ENCODE measurements at regions not wholly inside any gene's neighbourhood (a gene's known extent, or its start where the extent isn't known, plus 50 kb on each side); places are given as distances from the start of the nearest gene placed in this dataset.

- Histone ChIP-seq H3K27me3 (ENCODE audit: control insufficient read depth, insufficient read depth, low read length) (peaks cover 7% of the 10 kb centered on the region), H3K27ac (ENCODE audit: insufficient read depth, low read length, poor library complexity, severe bottlenecking) (no peak overlapping the region), H3K4me3 (ENCODE audit: low read depth, low read length) (no peak overlapping the region), H3K4me1 (ENCODE audit: control insufficient read depth, insufficient read depth, low read length, poor library complexity, severe bottlenecking) (no peaks in the 10 kb centered on the region), H3K9me3 (ENCODE audit: control insufficient read depth in 2 of 2, low read length in 2 of 2) (no peaks in the 10 kb centered on the region), H3K36me3 (ENCODE audit: control insufficient read depth, insufficient read depth, low read length) (no peaks in the 10 kb centered on the region)
- DNase-seq (no peak), ATAC-seq (ENCODE audit: low read depth in 2 of 2) (no peak)
- Mint-ChIP-seq H3K4me1 (no peaks in the 10 kb centered on the region), H3K4me3 (no peak overlapping the region), H3K36me3 (no peaks in the 10 kb centered on the region), H3K27me3 (peaks cover 22% of the 10 kb centered on the region), H3K9me3 (peaks cover 0 to 2% (median 0%) of the 10 kb centered on the region in 7 donors), H3K27ac (no peak overlapping the region)
Measured at GRCh38 chr2:7945026-7945425, 736.8 kb upstream of the ID2 start.

- Histone ChIP-seq H3K4me3 (ENCODE audit: low read depth, low read length) (no peak overlapping the region), H3K27me3 (ENCODE audit: control insufficient read depth, insufficient read depth, low read length) (peaks cover 10% of the 10 kb centered on the region), H3K36me3 (ENCODE audit: control insufficient read depth, insufficient read depth, low read length) (no peaks in the 10 kb centered on the region), H3K9me3 (ENCODE audit: control insufficient read depth in 2 of 2, low read length in 2 of 2) (no peaks in the 10 kb centered on the region), H3K4me1 (ENCODE audit: control insufficient read depth, insufficient read depth, low read length, poor library complexity, severe bottlenecking) (no peaks in the 10 kb centered on the region), H3K27ac (ENCODE audit: insufficient read depth, low read length, poor library complexity, severe bottlenecking) (no peak overlapping the region)
- peaks cover 15% of the 10 kb centered on the region for H3K27me3 Mint-ChIP-seq
- no peaks in the 10 kb centered on the region for H3K36me3 Mint-ChIP-seq
- no peak overlapping the region for H3K27ac Mint-ChIP-seq
- H3K9me3 Mint-ChIP-seq: peaks cover 0 to 2% (median 0%) of the 10 kb centered on the region in 7 donors
- no peak overlapping the region for H3K4me3 Mint-ChIP-seq
- no peaks in the 10 kb centered on the region for H3K4me1 Mint-ChIP-seq
- ATAC-seq (ENCODE audit: low read depth in 2 of 2) (no peak), DNase-seq (no peak)
Measured at GRCh38 chr2:7950035-7950612, 731.7 kb upstream of the ID2 start.

GRCh38 chr2:7951001-7951400 lies 730.9 kb upstream of the ID2 start:
- Histone ChIP-seq H3K4me3 (ENCODE audit: low read depth, low read length) (no peak overlapping the region), H3K27me3 (ENCODE audit: control insufficient read depth, insufficient read depth, low read length) (peaks cover 10% of the 10 kb centered on the region)
- H3K27ac Mint-ChIP-seq: no peak overlapping the region

GRCh38 chr2:7951490-7951889 lies 730.4 kb upstream of the ID2 start:
- Histone ChIP-seq H3K27ac (ENCODE audit: insufficient read depth, low read length, poor library complexity, severe bottlenecking) (no peak overlapping the region), H3K27me3 (ENCODE audit: control insufficient read depth, insufficient read depth, low read length) (peaks cover 11% of the 10 kb centered on the region), H3K9me3 (ENCODE audit: control insufficient read depth in 2 of 2, low read length in 2 of 2) (no peaks in the 10 kb centered on the region), H3K36me3 (ENCODE audit: control insufficient read depth, insufficient read depth, low read length) (no peaks in the 10 kb centered on the region), H3K4me3 (ENCODE audit: low read depth, low read length) (no peak overlapping the region), H3K4me1 (ENCODE audit: control insufficient read depth, insufficient read depth, low read length, poor library complexity, severe bottlenecking) (no peaks in the 10 kb centered on the region)
- ATAC-seq (ENCODE audit: low read depth in 2 of 2) (no peak), DNase-seq (no peak)
- H3K4me3 Mint-ChIP-seq: no peak overlapping the region
- H3K4me1 Mint-ChIP-seq: no peaks in the 10 kb centered on the region
- H3K27me3 Mint-ChIP-seq: peaks cover 15% of the 10 kb centered on the region
- H3K36me3 Mint-ChIP-seq: no peaks in the 10 kb centered on the region
- no peak overlapping the region for H3K27ac Mint-ChIP-seq
- H3K9me3 Mint-ChIP-seq: no peaks in the 10 kb centered on the region

More at GRCh38 chr2:7951001-7951400, 730.9 kb upstream of the ID2 start:
- no peaks in the 10 kb centered on the region for H3K4me1 Mint-ChIP-seq
- Histone ChIP-seq H3K27ac (ENCODE audit: insufficient read depth, low read length, poor library complexity, severe bottlenecking) (no peak overlapping the region), H3K4me1 (ENCODE audit: control insufficient read depth, insufficient read depth, low read length, poor library complexity, severe bottlenecking) (no peaks in the 10 kb centered on the region), H3K36me3 (ENCODE audit: control insufficient read depth, insufficient read depth, low read length) (no peaks in the 10 kb centered on the region), H3K9me3 (ENCODE audit: control insufficient read depth in 2 of 2, low read length in 2 of 2) (no peaks in the 10 kb centered on the region)
- ATAC-seq (ENCODE audit: low read depth in 2 of 2) (no peak), DNase-seq (no peak)
- H3K4me3 Mint-ChIP-seq: no peak overlapping the region
- H3K36me3 Mint-ChIP-seq: no peaks in the 10 kb centered on the region
- H3K27me3 Mint-ChIP-seq: peaks cover 15% of the 10 kb centered on the region
- H3K9me3 Mint-ChIP-seq: no peaks in the 10 kb centered on the region

GRCh38 chr2:7952046-7952745 lies 729.7 kb upstream of the ID2 start:
- Mint-ChIP-seq H3K4me1 (no peaks in the 10 kb centered on the region), H3K27ac (no peak overlapping the region), H3K9me3 (no peaks in the 10 kb centered on the region), H3K36me3 (no peaks in the 10 kb centered on the region), H3K4me3 (no peak overlapping the region), H3K27me3 (peaks cover 15% of the 10 kb centered on the region)
- no peak overlapping the region for H3K4me3 ChIP-seq (ENCODE audit: low read depth, low read length)
- H3K27ac ChIP-seq (ENCODE audit: insufficient read depth, low read length, poor library complexity, severe bottlenecking): no peak overlapping the region
- no peak for ATAC-seq (ENCODE audit: low read depth in 2 of 2)
- H3K36me3 ChIP-seq (ENCODE audit: control insufficient read depth, insufficient read depth, low read length): no peaks in the 10 kb centered on the region
- no peaks in the 10 kb centered on the region for H3K4me1 ChIP-seq (ENCODE audit: control insufficient read depth, insufficient read depth, low read length, poor library complexity, severe bottlenecking)
- H3K9me3 ChIP-seq (ENCODE audit: control insufficient read depth in 2 of 2, low read length in 2 of 2): no peaks in the 10 kb centered on the region
- peaks cover 9% of the 10 kb centered on the region for H3K27me3 ChIP-seq (ENCODE audit: control insufficient read depth, insufficient read depth, low read length)
- DNase-seq: no peak

- H3K4me3 Mint-ChIP-seq: no peak overlapping the region
- H3K9me3 Mint-ChIP-seq: no peaks in the 10 kb centered on the region
- H3K36me3 ChIP-seq (ENCODE audit: control insufficient read depth, insufficient read depth, low read length): no peaks in the 10 kb centered on the region
- no peak overlapping the region for H3K4me3 ChIP-seq (ENCODE audit: low read depth, low read length)
- no peaks in the 10 kb centered on the region for H3K36me3 Mint-ChIP-seq
- H3K27me3 Mint-ChIP-seq: peaks cover 15% of the 10 kb centered on the region
- no peaks in the 10 kb centered on the region for H3K9me3 ChIP-seq (ENCODE audit: control insufficient read depth in 2 of 2, low read length in 2 of 2)
- peaks cover 9% of the 10 kb centered on the region for H3K27me3 ChIP-seq (ENCODE audit: control insufficient read depth, insufficient read depth, low read length)
- H3K4me1 ChIP-seq (ENCODE audit: control insufficient read depth, insufficient read depth, low read length, poor library complexity, severe bottlenecking): no peaks in the 10 kb centered on the region
- no peak overlapping the region for H3K27ac ChIP-seq (ENCODE audit: insufficient read depth, low read length, poor library complexity, severe bottlenecking)
- DNase-seq (no peak), ATAC-seq (ENCODE audit: low read depth in 2 of 2) (no peak)
- no peak overlapping the region for H3K27ac Mint-ChIP-seq
- H3K4me1 Mint-ChIP-seq: no peaks in the 10 kb centered on the region
Measured at GRCh38 chr2:7953195-7953594, 728.7 kb upstream of the ID2 start.

- Mint-ChIP-seq H3K36me3 (no peaks in the 10 kb centered on the region), H3K27me3 (peaks cover 9% of the 10 kb centered on the region), H3K4me3 (no peak overlapping the region), H3K9me3 (no peaks in the 10 kb centered on the region), H3K4me1 (no peaks in the 10 kb centered on the region), H3K27ac (no peak overlapping the region)
- no peaks in the 10 kb centered on the region for H3K36me3 ChIP-seq (ENCODE audit: control insufficient read depth, insufficient read depth, low read length)
- H3K27me3 ChIP-seq (ENCODE audit: control insufficient read depth, insufficient read depth, low read length): peaks cover 7% of the 10 kb centered on the region
- H3K4me3 ChIP-seq (ENCODE audit: low read depth, low read length): no peak overlapping the region
- no peak for ATAC-seq (ENCODE audit: low read depth in 2 of 2)
- H3K4me1 ChIP-seq (ENCODE audit: control insufficient read depth, insufficient read depth, low read length, poor library complexity, severe bottlenecking): no peaks in the 10 kb centered on the region
- H3K27ac ChIP-seq (ENCODE audit: insufficient read depth, low read length, poor library complexity, severe bottlenecking): no peak overlapping the region
- DNase-seq: no peak
- no peaks in the 10 kb centered on the region for H3K9me3 ChIP-seq (ENCODE audit: control insufficient read depth in 2 of 2, low read length in 2 of 2)
Measured at GRCh38 chr2:7954234-7954633, 727.6 kb upstream of the ID2 start.

GRCh38 chr2:7956126-7956689 lies 725.6 kb upstream of the ID2 start:
- Histone ChIP-seq H3K27ac (ENCODE audit: insufficient read depth, low read length, poor library complexity, severe bottlenecking) (no peak overlapping the region), H3K9me3 (ENCODE audit: control insufficient read depth in 2 of 2, low read length in 2 of 2) (no peaks in the 10 kb centered on the region), H3K4me1 (ENCODE audit: control insufficient read depth, insufficient read depth, low read length, poor library complexity, severe bottlenecking) (no peaks in the 10 kb centered on the region), H3K27me3 (ENCODE audit: control insufficient read depth, insufficient read depth, low read length) (peaks cover 7% of the 10 kb centered on the region), H3K36me3 (ENCODE audit: control insufficient read depth, insufficient read depth, low read length) (no peaks in the 10 kb centered on the region), H3K4me3 (ENCODE audit: low read depth, low read length) (no peak overlapping the region)
- no peak for ATAC-seq (ENCODE audit: low read depth in 2 of 2)
- Mint-ChIP-seq H3K36me3 (no peaks in the 10 kb centered on the region), H3K4me1 (no peaks in the 10 kb centered on the region), H3K4me3 (no peak overlapping the region), H3K27ac (no peak overlapping the region), H3K9me3 (no peaks in the 10 kb centered on the region), H3K27me3 (peaks cover 7% of the 10 kb centered on the region)
- no peak for DNase-seq
